Right lobe of liver (tissue), 6 donors: ENCODE measurements at regions not wholly inside any gene's neighbourhood (a gene's known extent, or its start where the extent isn't known, plus 50 kb on each side); places are given as distances from the start of the nearest gene placed in this dataset.

Source experiments
- ATAC-seq, 4 donors: fragments of 200-7000 bp; cut with Tn5 transposase; one replicate each; pipeline ENCODE4 v1.9.1; 2020; ENCODE audit warnings: mild to moderate bottlenecking in 4 of 4, moderate library complexity in 4 of 4
- DNase-seq, 3 donors: peaks; one replicate each; pipeline ENCODE4 v3.0.0-alpha.2; 2020
- H3K27ac ChIP-seq, 3 donors: fragments of 200-600 bp; one replicate each; pipeline ENCODE4 v1.8.0; 2022
- H3K27me3 ChIP-seq, 2 donors: fragments of 200-600 bp; one replicate each; pipeline ENCODE4 v1.8.0; 2022
- H3K36me3 ChIP-seq, 4 donors: fragments of 200-600 bp; sonication (generic) in 1 of 4; one replicate each; pipeline versions ENCODE4 v1.5.1 to v1.8.0; 2017 to 2022; ENCODE audit warnings: control low read depth in 1 of 4
- H3K4me1 ChIP-seq, 4 donors: fragments of 200-600 bp; sonication (generic) in 1 of 4; one replicate each; pipeline versions ENCODE4 v1.5.1 to v1.8.0; 2017 to 2022; ENCODE audit warnings: control low read depth in 1 of 4
- H3K4me3 ChIP-seq, 3 donors: fragments of 200-600 bp; one replicate each; pipeline ENCODE4 v1.8.0; 2022
- H3K9me3 ChIP-seq, 4 donors: fragments of 200-600 bp; sonication (generic) in 1 of 4; one replicate each; pipeline versions ENCODE4 v1.5.1 to v1.8.0; 2017 to 2022; ENCODE audit warnings: control low read depth in 1 of 4
- POLR2A ChIP-seq: fragments of 450-650 bp; IDR thresholded peaks from one replicate; pipeline ENCODE4 v1.6.1; 2017; ENCODE audit warnings: antibody characterized with exemption, mild to moderate bottlenecking
- WGBS: methylation state at CpG from one replicate; pipeline ENCODE4 v1.1.6; 2018; ENCODE audit warnings: low coverage, low lambda C conversion rate; ENCODE audit not compliant: insufficient coverage; ENCODE audit errors: missing lambda C conversion rate; 5-methylcytosine and 5-hydroxymethylcytosine counted together
- intact Hi-C, 2 donors: fragments of 100-400 bp; cut with DNase I; formaldehyde crosslinking; loops; one replicate each; pipeline versions ENCODE4 v1.11.2 to v1.14.1; 2022
- TF ChIP-seq, protein P1 (sequence below), 4 donors: fragments of 200-600 bp in 3 of 4; fragments of 450-650 bp in 1 of 4; IDR thresholded peaks; one replicate each; pipeline versions ENCODE4 v1.5.1 to v1.8.0; 2016 to 2022; ENCODE audit warnings: antibody characterized with exemption in 4 of 4, mild to moderate bottlenecking in 2 of 4
- donor health status: DM: no; HTN: yes; CAD: no.
- donor health status: DM: no; HTN: no; CAD: no.
- donor health status: DM: no; HTN: no; CAD: no.
- donor health status: DM: no; HTN: yes; CAD: no.
- donor health status: DM: no; HTN: yes; CAD: no.

DNA sequence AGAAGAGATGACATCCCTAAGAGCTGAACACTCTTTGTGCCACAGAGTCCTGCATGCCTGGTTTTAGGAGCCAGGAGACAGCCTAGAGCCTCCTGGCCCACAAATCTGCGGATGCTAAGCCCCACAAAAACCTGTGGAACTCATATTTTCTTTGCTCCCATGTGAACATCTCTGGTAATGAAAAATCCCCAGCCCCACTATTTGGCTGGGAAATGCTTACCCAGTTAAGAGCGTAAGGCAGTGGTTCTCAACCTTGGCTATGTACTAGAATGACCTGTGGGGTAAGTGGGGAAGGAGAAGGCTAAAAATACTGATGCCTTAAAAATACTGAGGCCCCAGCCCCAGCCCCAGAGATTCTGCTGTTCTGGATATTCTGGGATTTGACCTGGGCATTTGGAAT is 208.1 kb downstream of the EN1 start:
- no peak for ATAC-seq
- TF ChIP-seq, protein P1, sequence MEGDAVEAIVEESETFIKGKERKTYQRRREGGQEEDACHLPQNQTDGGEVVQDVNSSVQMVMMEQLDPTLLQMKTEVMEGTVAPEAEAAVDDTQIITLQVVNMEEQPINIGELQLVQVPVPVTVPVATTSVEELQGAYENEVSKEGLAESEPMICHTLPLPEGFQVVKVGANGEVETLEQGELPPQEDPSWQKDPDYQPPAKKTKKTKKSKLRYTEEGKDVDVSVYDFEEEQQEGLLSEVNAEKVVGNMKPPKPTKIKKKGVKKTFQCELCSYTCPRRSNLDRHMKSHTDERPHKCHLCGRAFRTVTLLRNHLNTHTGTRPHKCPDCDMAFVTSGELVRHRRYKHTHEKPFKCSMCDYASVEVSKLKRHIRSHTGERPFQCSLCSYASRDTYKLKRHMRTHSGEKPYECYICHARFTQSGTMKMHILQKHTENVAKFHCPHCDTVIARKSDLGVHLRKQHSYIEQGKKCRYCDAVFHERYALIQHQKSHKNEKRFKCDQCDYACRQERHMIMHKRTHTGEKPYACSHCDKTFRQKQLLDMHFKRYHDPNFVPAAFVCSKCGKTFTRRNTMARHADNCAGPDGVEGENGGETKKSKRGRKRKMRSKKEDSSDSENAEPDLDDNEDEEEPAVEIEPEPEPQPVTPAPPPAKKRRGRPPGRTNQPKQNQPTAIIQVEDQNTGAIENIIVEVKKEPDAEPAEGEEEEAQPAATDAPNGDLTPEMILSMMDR (IDR thresholded peaks at IDR 0.05), result no peak
- TF ChIP-seq POLR2A, result no peak
- 11% methylated on average over 1 of the region's 2 CpGs for WGBS

GRCh38 chr2:118638453-118638852 is 209.0 kb downstream of the EN1 start:
- no peak overlapping the region for H3K4me3 ChIP-seq
- H3K36me3 ChIP-seq, result no peaks in the 10 kb centered on the region
- H3K4me1 ChIP-seq, result no peaks in the 10 kb centered on the region
- DNase-seq, result no peak
- no peaks in the 10 kb centered on the region for H3K9me3 ChIP-seq
- no peak overlapping the region for H3K27ac ChIP-seq
- H3K27me3 ChIP-seq, result no peaks in the 10 kb centered on the region
- no peak for ATAC-seq
- intact Hi-C loops, result no loop called here
- TF ChIP-seq POLR2A, result no peak
- TF ChIP-seq, protein P1 (IDR thresholded peaks at IDR 0.05), result no peak
- 41% methylated on average over 3 of the region's 5 CpGs for WGBS

More for the DNA sequence above, 208.1 kb downstream of the EN1 start:
- H3K9me3 ChIP-seq, result no peaks in the 10 kb centered on the region
- H3K36me3 ChIP-seq, result no peaks in the 10 kb centered on the region
- H3K27ac ChIP-seq, result no peak overlapping the region
- intact Hi-C loops, result no loop called here
- H3K27me3 ChIP-seq, result no peaks in the 10 kb centered on the region
- no peak for DNase-seq
- H3K4me1 ChIP-seq, result no peaks in the 10 kb centered on the region
- H3K4me3 ChIP-seq, result no peak overlapping the region

GRCh38 chr2:118635891-118636290 is 211.6 kb downstream of the EN1 start:
- DNase-seq (no peak), ATAC-seq (no peak)
- H3K36me3 ChIP-seq, result no peaks in the 10 kb centered on the region
- H3K4me1 ChIP-seq, result no peaks in the 10 kb centered on the region
- no peak overlapping the region for H3K4me3 ChIP-seq
- no peak for TF ChIP-seq POLR2A
- TF ChIP-seq, protein P1 (IDR thresholded peaks at IDR 0.05), result no peak
- no peaks in the 10 kb centered on the region for H3K27me3 ChIP-seq
- intact Hi-C loops, result no loop called here
- 29% methylated on average over 6 of the region's 6 CpGs for WGBS
- H3K27ac ChIP-seq, result no peak overlapping the region
- no peaks in the 10 kb centered on the region for H3K9me3 ChIP-seq

GRCh38 chr2:118634876-118635275 is 212.6 kb downstream of the EN1 start:
- no CpG with 5 or more reads among the region's 3 CpGs for WGBS
- Histone ChIP-seq H3K4me1 (no peaks in the 10 kb centered on the region), H3K36me3 (no peaks in the 10 kb centered on the region), H3K27me3 (no peaks in the 10 kb centered on the region), H3K27ac (no peak overlapping the region), H3K9me3 (no peaks in the 10 kb centered on the region), H3K4me3 (no peak overlapping the region)
- DNase-seq (no peak), ATAC-seq (no peak)
- TF ChIP-seq, protein P1 (IDR thresholded peaks at IDR 0.05), result no peak
- TF ChIP-seq POLR2A, result no peak
- intact Hi-C loops, result no loop called here
